ENCODE measurements at regions not wholly inside any gene's neighbourhood (a gene's known extent, or its start where the extent isn't known, plus 50 kb on each side); places are given as distances from the start of the nearest gene placed in this dataset.

- Histone ChIP-seq H4K20me1 (replicated peaks; ENCODE audit: control insufficient read depth, insufficient read depth, low read length) (no peaks in the 10 kb centered on the region), H3K36me3 (ENCODE audit: control insufficient read depth, insufficient read depth, low read length) (no peaks in the 10 kb centered on the region), H3K79me2 (ENCODE audit: control insufficient read depth, insufficient read depth, low read length) (no peaks in the 10 kb centered on the region), H3K27me3 (ENCODE audit: control insufficient read depth in 2 of 2, insufficient read depth in 2 of 2, low read length in 2 of 2) (no peaks in the 10 kb centered on the region), H3K9me3 (replicated peaks; ENCODE audit: control insufficient read depth, insufficient read depth, low read depth, low read length) (no peaks in the 10 kb centered on the region), H3K9me1 (ENCODE audit: control insufficient read depth, insufficient read depth, low read length) (no peaks in the 10 kb centered on the region), H3K9ac (ENCODE audit: insufficient read depth in 1 of 2, low read depth in 2 of 2, low read length in 2 of 2) (no peak overlapping the region), H3K4me3 (no peak overlapping the region), H2AFZ (ENCODE audit: low read depth, low read length) (no peak overlapping the region), H3K4me2 (ENCODE audit: insufficient read depth, low read length) (no peak overlapping the region), H3K27ac (ENCODE audit: extremely low read depth, low read depth, low read length) (no peak overlapping the region), H3K4me1 (replicated peaks in 1 of 2; ENCODE audit: control insufficient read depth in 2 of 2, insufficient read depth in 2 of 2, low read length in 2 of 2) (no peaks in the 10 kb centered on the region)
- no peak for ATAC-seq
- FAIRE-seq, result no peak
- ChIA-PET CTCF (ENCODE audit: low intra/inter-chr PET ratio) (no interaction called here), POLR2A (no interaction called here)
- TF ChIP-seq SMAD3 (CRISPR knock-in tag; conservative IDR thresholded peaks at IDR 0.05) (no peak), NONO (IDR thresholded peaks at IDR 0.05; ENCODE audit: low read depth in 2 of 2, low read length in 1 of 2) (no peak), PRMT5 (CRISPR knock-in tag; IDR thresholded peaks at IDR 0.05) (no peak), MYC (IDR thresholded peaks at IDR 0.05; ENCODE audit: low read depth, low read length) (no peak), MYC (CRISPR knock-in tag; IDR thresholded peaks at IDR 0.05; ENCODE audit: borderline replicate concordance, low read depth) (no peak), TBL1XR1 (IDR thresholded peaks at IDR 0.05; ENCODE audit: low read length in 2 of 2) (no peak), MEF2A (IDR thresholded peaks at IDR 0.05; ENCODE audit: control insufficient read depth, low read depth, low read length) (no peak), ZNF785 (CRISPR knock-in tag; IDR thresholded peaks at IDR 0.05) (no peak), DPF2 (IDR thresholded peaks at IDR 0.05) (no peak), ERF (CRISPR knock-in tag; IDR thresholded peaks at IDR 0.05) (no peak), FOXP4 (CRISPR knock-in tag; IDR thresholded peaks at IDR 0.05; ENCODE audit: borderline replicate concordance) (no peak), ZNF696 (CRISPR knock-in tag; conservative IDR thresholded peaks at IDR 0.05) (no peak), ZNF324 (CRISPR knock-in tag; IDR thresholded peaks at IDR 0.05) (no peak), NKRF (IDR thresholded peaks at IDR 0.05; ENCODE audit: borderline replicate concordance) (no peak), ELF4 (CRISPR knock-in tag; IDR thresholded peaks at IDR 0.05) (no peak), CXXC5 (CRISPR knock-in tag; IDR thresholded peaks at IDR 0.05) (no peak), CGGBP1 (CRISPR knock-in tag; IDR thresholded peaks at IDR 0.05) (no peak), SREBF1 (IDR thresholded peaks at IDR 0.05; ENCODE audit: borderline replicate concordance, low read depth, low read length) (no peak), RBM17 (IDR thresholded peaks at IDR 0.05; ENCODE audit: borderline replicate concordance, low read depth, low read length) (no peak)
- BruUV-seq (replicated peaks), result no TSS peak
- in situ Hi-C loops (cut with MboI), result no loop called here
- 0% methylated on average over 2 of the region's 2 CpGs for WGBS (ENCODE audit: insufficient coverage, low coverage, missing lambda C conversion rate)
- intact Hi-C loops (cut with micrococcal nuclease), result no loop called here
- DNase-seq (ENCODE audit: extremely low read depth in 1 of 4, low spot score in 3 of 4), result no peak
Measured at GRCh38 chr3:80097674-80098073, 329.9 kb upstream of the ROBO1 start.

All from K562 (cell line).